Aorta (tissue), 5 donors: ENCODE measurements at regions not wholly inside any gene's neighbourhood (a gene's known extent, or its start where the extent isn't known, plus 50 kb on each side); places are given as distances from the start of the nearest gene placed in this dataset.
"Not testable (repeated sequence)": the region's sequence is repeated elsewhere in the genome, so short reads cannot be mapped to it uniquely, and the experiment has no call there.

Experiments used
- ATAC-seq: fragments of 200-7000 bp; cut with Tn5 transposase; one replicate; pipeline ENCODE4 v1.9.1; 2022; ENCODE audit warnings: moderate library complexity; ENCODE audit not compliant: low FRiP score
- DNase-seq, 2 donors: peaks; one replicate each; pipeline ENCODE4 v3.0.0-alpha.2; 2020
- H3K27ac ChIP-seq, 2 donors: one replicate each; pipeline ENCODE4 v1.5.1; 2013; ENCODE audit warnings: low read length in 2 of 2, mild to moderate bottlenecking in 2 of 2, moderate library complexity in 2 of 2, control low read depth in 1 of 2, inconsistent platforms in 1 of 2, low read depth in 1 of 2
- H3K27me3 ChIP-seq, 2 donors: one replicate each; pipeline ENCODE4 v1.6.1; 2013; ENCODE audit warnings: control low read depth in 1 of 2, low read length in 1 of 2, mild to moderate bottlenecking in 1 of 2, moderate library complexity in 1 of 2; ENCODE audit not compliant: insufficient read depth in 2 of 2, control insufficient read depth in 1 of 2
- H3K36me3 ChIP-seq, 2 donors: one replicate each; pipeline ENCODE4 v1.6.1; 2013; ENCODE audit warnings: control low read depth in 1 of 2, low read length in 1 of 2, mild to moderate bottlenecking in 1 of 2; ENCODE audit not compliant: insufficient read depth in 2 of 2, control insufficient read depth in 1 of 2
- H3K4me1 ChIP-seq, 2 donors: one replicate each; pipeline ENCODE4 v1.6.1; 2013; ENCODE audit warnings: low read length in 2 of 2, control low read depth in 1 of 2, mild to moderate bottlenecking in 1 of 2, moderate library complexity in 1 of 2; ENCODE audit not compliant: insufficient read depth in 2 of 2, control insufficient read depth in 1 of 2
- H3K4me3 ChIP-seq, 2 donors: one replicate each; pipeline ENCODE4 v1.5.1; 2013; ENCODE audit warnings: low read length in 2 of 2, control low read depth in 1 of 2, mild to moderate bottlenecking in 1 of 2
- H3K9me3 ChIP-seq: one replicate; pipeline ENCODE4 v1.6.1; 2013; ENCODE audit warnings: mild to moderate bottlenecking, low read length; ENCODE audit not compliant: control insufficient read depth
- WGBS, 2 donors: extraction: QIAGEN DNeasy Blood & Tissue Kit; methylation state at CpG; one replicate each; pipeline ENCODE4 v1.1.7; 2013; 5-methylcytosine and 5-hydroxymethylcytosine counted together
- intact Hi-C, 2 donors: fragments of 100-400 bp; cut with DNase I; formaldehyde crosslinking; loops; one replicate each; pipeline versions ENCODE4 v1.14.2 to v1.15.0; 2022
- donor health status: healthy with polysubstance abuse.
- donor health status: Bipolar disorder and iron deficiency.
- donor health status: DM: no; HTN: no; CAD: no.
- donor health status: DM: no; HTN: no; CAD: no.
- donor health status: DM: yes; HTN: yes; CAD: no.

GRCh38 chr6:93835451-93836145 lies 416.2 kb upstream of the EPHA7 start:
- H3K27me3 ChIP-seq, intact Hi-C loops, DNase-seq, H3K36me3 ChIP-seq, ATAC-seq, H3K4me3 ChIP-seq, H3K4me1 ChIP-seq, H3K9me3 ChIP-seq, H3K27ac ChIP-seq: not testable (repeated sequence)
- 85 to 89% methylated on average over 7 of the region's 8 CpGs for WGBS, 2 donors

GRCh38 chr6:93835026-93835425 lies 415.7 kb upstream of the EPHA7 start:
- 88 to 89% methylated on average over 8 to 9 of the region's 9 CpGs for WGBS, 2 donors
- H3K9me3 ChIP-seq, ATAC-seq: not testable (repeated sequence)

GRCh38 chr6:93833326-93833725 lies 414.0 kb upstream of the EPHA7 start:
- H3K27ac ChIP-seq, H3K4me1 ChIP-seq, H3K36me3 ChIP-seq, H3K4me3 ChIP-seq, DNase-seq, ATAC-seq, H3K27me3 ChIP-seq, intact Hi-C loops, H3K9me3 ChIP-seq: not testable (repeated sequence)
- 90% methylated on average over 8 to 12 of the region's 12 CpGs for WGBS, 2 donors

More at GRCh38 chr6:93835026-93835425, 415.7 kb upstream of the EPHA7 start:
- intact Hi-C loops, H3K27me3 ChIP-seq, H3K4me3 ChIP-seq, H3K36me3 ChIP-seq, DNase-seq, H3K4me1 ChIP-seq, H3K27ac ChIP-seq: not testable (repeated sequence)

- H3K4me1 ChIP-seq, H3K9me3 ChIP-seq, H3K36me3 ChIP-seq, ATAC-seq, DNase-seq, intact Hi-C loops, H3K27ac ChIP-seq, H3K4me3 ChIP-seq, H3K27me3 ChIP-seq: not testable (repeated sequence)
Observed at GRCh38 chr6:93829757-93830156, 410.4 kb upstream of the EPHA7 start.

GRCh38 chr6:93829009-93829408 lies 409.6 kb upstream of the EPHA7 start:
- ATAC-seq (no peak), DNase-seq (no peak)
- Histone ChIP-seq H3K36me3 (no peaks in the 10 kb centered on the region), H3K27ac (no peak overlapping the region), H3K4me3 (no peak overlapping the region), H3K4me1 (no peaks in the 10 kb centered on the region), H3K27me3 (no peaks in the 10 kb centered on the region), H3K9me3 (no peaks in the 10 kb centered on the region)
- WGBS, 2 donors, result 95 to 96% methylated on average over 1 of the region's 1 CpG
- intact Hi-C loops, result no loop called here

GRCh38 chr6:93828553-93828952 lies 409.2 kb upstream of the EPHA7 start:
- ATAC-seq (no peak), DNase-seq (no peak)
- no peaks in the 10 kb centered on the region for H3K27me3 ChIP-seq
- no peaks in the 10 kb centered on the region for H3K4me1 ChIP-seq
- no peaks in the 10 kb centered on the region for H3K9me3 ChIP-seq
- WGBS, 2 donors, result 82 to 85% methylated on average over 2 of the region's 2 CpGs
- H3K36me3 ChIP-seq, result no peaks in the 10 kb centered on the region
- no peak overlapping the region for H3K4me3 ChIP-seq
- intact Hi-C loops, result no loop called here
- no peak overlapping the region for H3K27ac ChIP-seq

- H3K36me3 ChIP-seq, result no peaks in the 10 kb centered on the region
- H3K27ac ChIP-seq, result no peak overlapping the region
- intact Hi-C loops, result no loop called here
- 93 to 94% methylated on average over 1 of the region's 1 CpG for WGBS, 2 donors
- H3K4me1 ChIP-seq, result no peaks in the 10 kb centered on the region
- ATAC-seq, result no peak
- H3K27me3 ChIP-seq, result no peaks in the 10 kb centered on the region
- no peak for DNase-seq
- H3K4me3 ChIP-seq, result no peak overlapping the region
- H3K9me3 ChIP-seq, result no peaks in the 10 kb centered on the region
Observed at GRCh38 chr6:93827728-93828127, 408.4 kb upstream of the EPHA7 start.

- ATAC-seq (no peak), DNase-seq (no peak)
- intact Hi-C loops, result no loop called here
- H3K4me3 ChIP-seq, result no peak overlapping the region
- no peaks in the 10 kb centered on the region for H3K36me3 ChIP-seq
- H3K27me3 ChIP-seq, result no peaks in the 10 kb centered on the region
- no peaks in the 10 kb centered on the region for H3K4me1 ChIP-seq
- H3K9me3 ChIP-seq, result no peaks in the 10 kb centered on the region
- H3K27ac ChIP-seq, result no peak overlapping the region
Observed at GRCh38 chr6:93825950-93826349, 406.6 kb upstream of the EPHA7 start.

GRCh38 chr6:93823489-93823888 lies 404.1 kb upstream of the EPHA7 start:
- intact Hi-C loops, result no loop called here
- DNase-seq (no peak), ATAC-seq (no peak)
- Histone ChIP-seq H3K36me3 (no peaks in the 10 kb centered on the region), H3K4me3 (no peak overlapping the region), H3K4me1 (no peaks in the 10 kb centered on the region), H3K27ac (no peak overlapping the region), H3K9me3 (no peaks in the 10 kb centered on the region), H3K27me3 (no peaks in the 10 kb centered on the region)
- 96 to 97% methylated on average over 4 of the region's 4 CpGs for WGBS, 2 donors
